OCI-LY1 (cell line): ENCODE measurements at regions not wholly inside any gene's neighbourhood (a gene's known extent, or its start where the extent isn't known, plus 50 kb on each side); places are given as distances from the start of the nearest gene placed in this dataset.

ENCODE experiments used
- H2AFZ ChIP-seq: fragments of 200-600 bp; sonication (generic), shearing (Covaris generic); 2 replicates; pipeline ENCODE4 v1.6.0; 2014; ENCODE audit warnings: antibody characterized with exemption, mild to moderate bottlenecking, low read length
- H3F3A ChIP-seq: fragments of 200-600 bp; sonication (generic), shearing (Covaris generic); 2 replicates; pipeline ENCODE4 v1.6.0; 2014; ENCODE audit warnings: mild to moderate bottlenecking, antibody characterized with exemption, low read length, moderate library complexity; ENCODE audit not compliant: insufficient read depth
- H3K27ac ChIP-seq: fragments of 200-600 bp; sonication (generic); 2 replicates; pipeline ENCODE4 v1.5.1; 2014; ENCODE audit warnings: low read length, mixed run types, mild to moderate bottlenecking, low read depth; ENCODE audit not compliant: poor library complexity, severe bottlenecking
- H3K27me3 ChIP-seq: fragments of 200-600 bp; sonication (generic); 2 replicates; pipeline ENCODE4 v1.6.0; 2014; ENCODE audit warnings: antibody characterized with exemption, mild to moderate bottlenecking, low read length, moderate library complexity; ENCODE audit not compliant: insufficient read depth
- H3K36me3 ChIP-seq: fragments of 200-600 bp; sonication (generic); 2 replicates; pipeline ENCODE4 v1.6.1; 2014; ENCODE audit warnings: mild to moderate bottlenecking, antibody characterized with exemption, low read length, moderate library complexity, mixed read lengths; ENCODE audit not compliant: insufficient read depth
- H3K4me1 ChIP-seq: fragments of 200-600 bp; sonication (generic); 2 replicates; pipeline ENCODE4 v1.5.1; 2014; ENCODE audit warnings: mild to moderate bottlenecking, low read length, moderate library complexity; ENCODE audit not compliant: insufficient read depth, severe bottlenecking
- H3K4me2 ChIP-seq: fragments of 200-600 bp; sonication (generic), shearing (Covaris generic); 2 replicates; pipeline ENCODE4 v1.6.1; 2014; ENCODE audit warnings: low read length
- H3K4me3 ChIP-seq: fragments of 200-600 bp; sonication (generic); 2 replicates; pipeline ENCODE4 v1.5.1; 2014; ENCODE audit warnings: low read length, low read depth, mild to moderate bottlenecking, mixed read lengths; ENCODE audit not compliant: poor library complexity, severe bottlenecking
- H3K79me2 ChIP-seq: fragments of 200-600 bp; shearing (Covaris generic); 2 replicates; pipeline ENCODE4 v1.6.1; 2016; ENCODE audit warnings: mixed run types, low read length, mixed read lengths; ENCODE audit not compliant: insufficient read depth
- H3K9ac ChIP-seq: fragments of 200-600 bp; sonication (generic), shearing (Covaris generic); 2 replicates; pipeline ENCODE4 v1.6.1; 2014; ENCODE audit warnings: mild to moderate bottlenecking, low read length, mixed read lengths
- H3K9me2 ChIP-seq: fragments of 200-600 bp; sonication (generic), shearing (Covaris generic); 2 replicates; pipeline ENCODE4 v1.6.1; 2014; ENCODE audit warnings: low read depth, mild to moderate bottlenecking, low read length, mixed read lengths
- H3K9me3 ChIP-seq: fragments of 200-600 bp; shearing (Covaris generic); 2 replicates; pipeline ENCODE4 v1.6.1; 2014; ENCODE audit warnings: low read length, mixed read lengths
- H4K20me1 ChIP-seq: fragments of 200-600 bp; sonication (generic), shearing (Covaris generic); 2 replicates; pipeline ENCODE4 v1.6.0; 2016; ENCODE audit warnings: mild to moderate bottlenecking, low read length; ENCODE audit not compliant: insufficient read depth
- CTCF ChIP-seq: fragments of 200-600 bp; sonication (generic), shearing (Covaris generic); IDR thresholded peaks from 2 replicates; pipeline ENCODE4 v1.5.1; 2017; ENCODE audit warnings: mild to moderate bottlenecking, antibody characterized with exemption, low read length, moderate library complexity, mixed read lengths
- EZH2 ChIP-seq: fragments of 200-600 bp; sonication (generic), shearing (Covaris generic); IDR thresholded peaks from 2 replicates; pipeline ENCODE4 v1.8.0; 2017; ENCODE audit warnings: borderline replicate concordance, mixed run types, mild to moderate bottlenecking, antibody characterized with exemption, low read length, moderate library complexity, mixed read lengths

- Histone ChIP-seq H3K36me3 (no peaks in the 10 kb centered on the region), H3K79me2 (no peaks in the 10 kb centered on the region), H3K4me2 (no peak overlapping the region), H3K27ac (no peak overlapping the region), H3K4me3 (no peak overlapping the region), H3K9me2 (no peaks in the 10 kb centered on the region), H4K20me1 (no peaks in the 10 kb centered on the region), H2AFZ (no peak overlapping the region), H3F3A (no peaks in the 10 kb centered on the region), H3K4me1 (no peaks in the 10 kb centered on the region), H3K9me3 (no peaks in the 10 kb centered on the region), H3K27me3 (no peaks in the 10 kb centered on the region), H3K9ac (no peak overlapping the region)
- TF ChIP-seq CTCF (no peak), EZH2 (no peak)
Measured at GRCh38 chr6:1082285-1082935, 229.5 kb upstream of the FOXQ1 start.

- TF ChIP-seq EZH2 (no peak), CTCF (no peak)
- Histone ChIP-seq H3K4me3 (no peak overlapping the region), H3K9me3 (no peaks in the 10 kb centered on the region), H3K27ac (no peak overlapping the region), H3K9ac (no peak overlapping the region), H3K27me3 (no peaks in the 10 kb centered on the region), H3K36me3 (no peaks in the 10 kb centered on the region), H2AFZ (no peak overlapping the region), H3K9me2 (no peaks in the 10 kb centered on the region), H3F3A (no peaks in the 10 kb centered on the region), H3K79me2 (no peaks in the 10 kb centered on the region), H3K4me1 (no peaks in the 10 kb centered on the region), H4K20me1 (no peaks in the 10 kb centered on the region), H3K4me2 (no peak overlapping the region)
Measured at GRCh38 chr6:1081551-1082284, 230.2 kb upstream of the FOXQ1 start.

DNA sequence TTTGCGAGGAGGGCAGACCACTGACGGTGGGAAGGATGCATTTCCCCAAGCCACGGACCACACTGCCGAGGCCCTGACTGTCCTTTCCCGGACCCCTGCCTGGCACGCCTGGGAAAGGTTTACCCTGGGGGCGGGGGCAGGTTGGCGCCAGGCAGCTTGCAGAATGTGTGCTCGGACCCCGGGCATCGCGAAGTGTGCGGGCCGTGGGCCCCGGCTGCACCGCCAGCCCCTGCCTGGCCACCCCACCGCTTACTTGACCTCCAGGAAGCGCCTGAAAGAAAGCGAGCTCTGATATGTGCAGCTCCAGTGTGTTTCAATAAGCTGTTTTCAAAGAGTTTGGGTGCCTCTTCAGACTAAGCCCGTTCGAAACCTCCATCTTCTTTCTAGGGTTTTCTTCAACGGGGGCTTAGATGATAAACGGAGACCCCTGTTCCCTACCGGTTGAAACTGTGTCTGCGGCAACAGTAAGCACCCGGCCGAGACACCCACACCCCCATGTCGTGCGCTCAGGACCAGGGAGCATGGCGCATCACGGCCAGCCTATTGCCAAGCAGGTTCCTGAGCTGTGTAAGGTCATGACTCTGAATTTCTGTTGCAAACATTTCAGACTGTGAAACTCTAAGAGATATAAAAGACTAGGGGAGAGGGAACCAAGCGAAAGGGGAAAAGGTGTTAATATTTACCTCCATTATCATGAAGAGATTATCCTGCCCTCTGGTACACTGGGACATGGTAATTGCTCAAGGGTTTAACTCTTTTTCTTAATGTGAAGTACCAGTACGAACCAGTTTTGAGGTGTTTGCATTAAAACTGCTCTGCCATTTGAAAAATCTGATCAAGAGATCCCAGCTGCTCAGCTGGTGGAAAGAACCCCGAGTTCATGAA is 231.2 kb upstream of the FOXQ1 start:
- no peaks in the 10 kb centered on the region for H3K36me3 ChIP-seq
- H3K9ac ChIP-seq, result no peak overlapping the region
- no peaks in the 10 kb centered on the region for H3K9me3 ChIP-seq
- H3K79me2 ChIP-seq, result no peaks in the 10 kb centered on the region
- no peak overlapping the region for H2AFZ ChIP-seq
- H3K27me3 ChIP-seq, result no peaks in the 10 kb centered on the region
- no peaks in the 10 kb centered on the region for H3F3A ChIP-seq
- H3K4me1 ChIP-seq, result no peaks in the 10 kb centered on the region
- H3K4me2 ChIP-seq, result no peak overlapping the region
- no peaks in the 10 kb centered on the region for H3K9me2 ChIP-seq
- TF ChIP-seq EZH2 (no peak), CTCF (no peak)
- H3K4me3 ChIP-seq, result no peak overlapping the region
- H4K20me1 ChIP-seq, result no peaks in the 10 kb centered on the region
- H3K27ac ChIP-seq, result no peak overlapping the region
